ENCODE measurements at regions not wholly inside any gene's neighbourhood (a gene's known extent, or its start where the extent isn't known, plus 50 kb on each side); places are given as distances from the start of the nearest gene placed in this dataset.
"Not testable (repeated sequence)": the region's sequence is repeated elsewhere in the genome, so short reads cannot be mapped to it uniquely, and the experiment has no call there.

DNA sequence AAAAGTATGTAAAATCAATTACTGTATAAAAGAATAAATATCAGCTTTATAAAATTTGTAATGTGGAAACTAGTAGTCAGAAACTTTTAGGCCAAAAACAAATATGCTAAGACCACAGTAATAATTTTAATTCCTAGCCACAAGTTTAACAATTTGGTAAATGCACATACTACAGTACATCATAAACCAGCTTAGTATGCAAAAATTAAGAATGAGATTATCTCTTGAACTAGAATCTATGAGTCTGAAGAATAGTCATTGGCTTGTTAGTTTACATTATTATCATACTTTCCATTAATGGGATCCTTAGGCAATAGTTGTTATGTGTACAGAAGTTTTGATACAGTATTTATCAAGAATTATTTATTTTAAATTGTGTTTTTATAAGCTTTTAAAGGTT is 491.9 kb upstream of the FSIP2 start:
- no peaks in the 10 kb centered on the region for H3K27me3 ChIP-seq
- H3K27ac ChIP-seq = no peak overlapping the region
- TF ChIP-seq POLR2AphosphoS5 (IDR thresholded peaks at IDR 0.05; ENCODE audit: insufficient read depth in 1 of 2, low read depth in 1 of 2) = no peak
- no peak for TF ChIP-seq CTCF (IDR thresholded peaks at IDR 0.05)
- no peaks in the 10 kb centered on the region for H3K36me3 ChIP-seq
- H3K4me3 ChIP-seq = no peak overlapping the region
- DNase-seq (ENCODE audit: extremely low spot score in 2 of 2) = no peak
- intact Hi-C loops (cut with DNase I) = no loop called here
- H3K4me1 ChIP-seq = no peaks in the 10 kb centered on the region
- no peaks in the 10 kb centered on the region for H3K9me3 ChIP-seq

GRCh38 chr2:185255566-185255965 is 483.0 kb upstream of the FSIP2 start:
- no peak for DNase-seq (ENCODE audit: extremely low spot score in 2 of 2)
- Histone ChIP-seq H3K27me3 (no peaks in the 10 kb centered on the region), H3K27ac (no peak overlapping the region), H3K4me3 (no peak overlapping the region), H3K4me1 (no peaks in the 10 kb centered on the region), H3K9me3 (no peaks in the 10 kb centered on the region), H3K36me3 (no peaks in the 10 kb centered on the region)
- TF ChIP-seq CTCF (IDR thresholded peaks at IDR 0.05) (no peak), POLR2A (IDR thresholded peaks at IDR 0.05) (no peak), POLR2AphosphoS5 (IDR thresholded peaks at IDR 0.05; ENCODE audit: insufficient read depth in 1 of 2, low read depth in 1 of 2) (no peak)
- intact Hi-C loops (cut with DNase I) = no loop called here

DNA sequence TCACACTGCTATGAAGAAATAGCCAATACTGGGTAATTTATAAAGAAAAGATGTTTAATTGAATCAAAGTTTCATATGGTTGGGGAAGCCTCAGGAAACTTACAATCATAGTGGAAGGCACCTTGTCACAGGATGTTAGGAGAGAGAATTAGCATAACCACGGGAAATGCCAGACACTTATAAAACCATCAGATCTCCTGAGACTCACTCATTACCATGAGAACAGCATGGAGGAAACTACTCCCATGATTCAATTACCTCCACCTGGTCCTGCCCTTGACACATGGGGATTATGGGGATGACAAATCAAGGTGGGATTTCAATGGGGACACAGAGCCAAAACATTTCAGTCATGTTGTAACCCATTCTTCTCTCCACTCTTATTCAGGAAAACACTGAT is 472.9 kb upstream of the FSIP2 start:
- Histone ChIP-seq H3K36me3 (no peaks in the 10 kb centered on the region), H3K9me3 (no peaks in the 10 kb centered on the region), H3K27ac (no peak overlapping the region), H3K4me3 (no peak overlapping the region), H3K4me1 (no peaks in the 10 kb centered on the region), H3K27me3 (no peaks in the 10 kb centered on the region)
- intact Hi-C loops (cut with DNase I) = no loop called here
- TF ChIP-seq POLR2AphosphoS5 (IDR thresholded peaks at IDR 0.05; ENCODE audit: insufficient read depth in 1 of 2, low read depth in 1 of 2) (no peak), CTCF (IDR thresholded peaks at IDR 0.05) (no peak), POLR2A (IDR thresholded peaks at IDR 0.05) (no peak)
- DNase-seq (ENCODE audit: extremely low spot score in 2 of 2) = no peak

GRCh38 chr2:185268651-185269050 is 470.0 kb upstream of the FSIP2 start:
- Histone ChIP-seq H3K9me3 (no peaks in the 10 kb centered on the region), H3K27ac (no peak overlapping the region), H3K4me3 (no peak overlapping the region), H3K27me3 (no peaks in the 10 kb centered on the region), H3K4me1 (no peaks in the 10 kb centered on the region), H3K36me3 (no peaks in the 10 kb centered on the region)
- DNase-seq (ENCODE audit: extremely low spot score in 2 of 2) = no peak
- intact Hi-C loops (cut with DNase I) = no loop called here
- TF ChIP-seq CTCF (IDR thresholded peaks at IDR 0.05) (no peak), POLR2A (IDR thresholded peaks at IDR 0.05) (no peak), POLR2AphosphoS5 (IDR thresholded peaks at IDR 0.05; ENCODE audit: insufficient read depth in 1 of 2, low read depth in 1 of 2) (no peak)

- Histone ChIP-seq H3K4me1 (no peaks in the 10 kb centered on the region), H3K27me3 (no peaks in the 10 kb centered on the region), H3K27ac (no peak overlapping the region), H3K4me3 (no peak overlapping the region), H3K9me3 (no peaks in the 10 kb centered on the region), H3K36me3 (no peaks in the 10 kb centered on the region)
- TF ChIP-seq POLR2A (IDR thresholded peaks at IDR 0.05) (no peak), CTCF (IDR thresholded peaks at IDR 0.05) (no peak), POLR2AphosphoS5 (IDR thresholded peaks at IDR 0.05; ENCODE audit: insufficient read depth in 1 of 2, low read depth in 1 of 2) (no peak)
- DNase-seq (ENCODE audit: extremely low spot score in 2 of 2) = no peak
- intact Hi-C loops (cut with DNase I) = no loop called here
Measured at GRCh38 chr2:185274718-185275484, 463.7 kb upstream of the FSIP2 start.

- DNase-seq (ENCODE audit: extremely low spot score in 2 of 2); intact Hi-C loops (cut with DNase I); H3K4me3 ChIP-seq; H3K27ac ChIP-seq; H3K9me3 ChIP-seq; H3K27me3 ChIP-seq; H3K36me3 ChIP-seq; H3K4me1 ChIP-seq: not testable (repeated sequence)
Measured at GRCh38 chr2:185275979-185276378, 462.6 kb upstream of the FSIP2 start.

Data from vagina (tissue), 2 donors.